ENCODE measurements at regions not wholly inside any gene's neighbourhood (a gene's known extent, or its start where the extent isn't known, plus 50 kb on each side); places are given as distances from the start of the nearest gene placed in this dataset.

DNA sequence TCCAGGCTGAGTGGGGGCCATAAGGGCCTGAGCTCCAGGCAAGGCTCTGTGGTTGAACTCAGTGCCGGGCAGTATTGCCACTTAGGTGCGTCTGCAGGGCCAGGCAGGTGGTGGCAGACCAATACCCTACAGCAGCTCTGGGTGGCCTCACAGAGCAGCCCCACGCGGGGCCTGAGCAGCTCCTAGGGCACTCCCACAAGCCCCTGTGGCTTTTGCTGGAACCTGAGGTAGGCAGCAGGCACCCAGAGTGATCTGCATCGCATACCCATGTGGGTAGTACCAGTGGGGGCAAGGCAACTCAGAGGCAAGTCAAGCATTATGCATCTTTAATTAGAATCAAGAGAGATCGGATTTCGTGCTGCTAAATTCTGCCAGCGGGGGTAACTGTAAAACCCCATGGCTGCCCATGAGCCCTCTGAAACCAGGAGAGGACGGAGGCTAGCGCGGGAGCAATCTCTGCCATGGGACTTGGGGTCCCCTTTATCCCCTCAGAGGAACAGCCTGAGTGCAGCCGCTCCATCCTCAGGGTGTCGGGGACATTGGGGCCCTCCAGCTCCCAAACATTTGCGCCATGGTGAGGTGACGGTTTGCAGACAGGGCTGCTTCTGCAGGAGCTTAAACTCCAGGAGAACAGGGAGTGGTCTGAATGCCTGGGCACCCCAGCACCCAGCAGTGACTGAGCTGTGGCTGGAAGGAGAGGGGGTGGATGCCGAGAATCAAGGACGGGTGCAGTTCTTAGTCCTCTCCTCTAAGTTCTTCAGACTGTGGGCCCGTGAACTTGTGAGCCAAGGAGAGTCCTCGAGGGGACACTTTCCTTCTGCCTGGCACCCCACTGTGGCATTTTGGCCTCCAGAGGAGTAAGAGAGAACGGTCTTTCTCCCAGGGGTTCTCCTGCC, 62.4 kb upstream of the PCSK6 start:
- DNase-seq, result no peak

GRCh38 chr15:101550124-101550523, 60.6 kb upstream of the PCSK6 start:
- DNase-seq, result no peak

DNA sequence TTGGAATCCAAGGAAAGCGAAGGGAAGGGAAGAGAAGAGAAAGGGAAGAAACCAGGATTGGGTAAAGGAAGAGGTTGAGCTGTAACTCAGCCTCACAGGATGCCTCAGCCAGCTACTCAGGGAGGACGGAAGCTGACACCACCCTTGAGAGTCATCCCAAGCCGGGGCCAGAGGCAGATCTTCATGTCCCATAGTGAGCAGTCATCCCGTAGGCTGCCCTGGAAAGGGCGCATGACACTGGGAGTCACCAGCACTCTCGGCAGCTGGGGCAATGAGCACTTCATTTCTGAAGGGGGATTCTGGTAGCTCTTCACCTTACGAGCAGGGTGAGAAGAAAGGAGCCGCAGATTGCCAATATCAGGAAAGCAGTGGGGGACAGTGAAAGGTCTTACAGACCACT, 60.1 kb upstream of the PCSK6 start:
- no peak for DNase-seq

DNA sequence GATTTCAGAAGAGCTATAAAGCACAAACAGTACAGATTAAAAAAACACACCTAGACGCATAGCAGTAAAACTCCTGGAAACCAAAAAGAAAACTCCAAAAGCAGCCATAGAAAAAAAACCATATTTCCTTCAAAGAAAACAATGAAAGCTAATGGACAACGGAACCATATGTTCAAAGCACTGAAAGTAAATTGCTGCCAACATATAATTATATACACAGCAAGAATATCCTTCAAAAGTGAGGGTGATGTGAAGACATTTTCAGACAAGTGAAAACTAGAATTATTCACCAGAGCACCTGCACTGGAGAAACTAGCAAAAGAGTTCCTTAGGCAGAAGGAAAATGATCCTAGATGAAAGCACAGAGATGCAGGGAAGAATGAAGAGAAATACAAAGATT, 58.2 kb upstream of the PCSK6 start:
- no peak for DNase-seq

DNA sequence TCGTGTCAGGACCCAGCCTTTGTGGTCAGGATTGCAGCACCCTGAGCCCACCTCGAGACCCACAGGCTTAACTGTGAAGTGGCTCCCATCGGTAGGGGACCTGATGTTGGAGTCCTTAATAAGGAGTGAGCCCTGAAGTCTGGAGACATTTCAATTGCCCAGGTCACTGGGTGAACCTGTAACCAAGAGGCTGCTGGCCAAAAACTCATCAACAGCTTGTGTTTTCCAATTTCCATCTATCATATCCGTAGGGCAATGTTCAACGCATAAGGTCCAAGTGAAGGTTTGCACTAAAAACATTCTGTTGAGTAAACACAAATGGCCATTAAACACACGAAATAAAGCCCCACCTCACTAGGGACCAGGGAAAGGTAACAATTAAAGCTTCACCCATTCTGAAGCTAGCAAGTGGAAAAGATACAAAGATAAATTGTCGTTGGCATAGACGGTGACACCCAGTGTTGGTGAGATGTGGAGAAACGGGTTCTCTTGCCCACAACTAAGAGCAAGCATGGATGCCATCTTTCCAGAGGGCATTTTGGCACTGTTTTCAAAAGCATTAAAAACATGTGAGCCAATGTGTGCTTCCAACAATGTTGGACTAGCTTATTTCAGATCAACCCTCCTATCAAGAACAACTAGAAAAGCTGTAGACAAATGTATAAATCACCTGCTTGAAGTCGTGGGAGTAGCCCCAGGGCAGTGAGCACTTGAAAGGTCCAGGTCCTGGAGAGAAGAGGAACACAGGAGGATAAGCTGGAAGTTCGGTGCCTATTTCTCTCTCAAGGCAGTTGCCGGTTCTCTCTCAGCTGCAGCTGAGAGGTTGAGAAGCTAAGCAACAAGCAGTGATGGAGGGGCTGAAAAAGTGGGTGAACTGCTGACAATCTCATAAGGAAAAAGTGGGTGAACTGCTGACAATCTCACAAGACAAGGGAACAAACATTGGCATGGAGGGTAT, 56.3 kb upstream of the PCSK6 start:
- no peak for DNase-seq

GRCh38 chr15:101544613-101544945, 55.1 kb upstream of the PCSK6 start:
- DNase-seq, result no peak

- DNase-seq, result no peak
Observed at GRCh38 chr15:101543926-101544612, 54.6 kb upstream of the PCSK6 start.

DNA sequence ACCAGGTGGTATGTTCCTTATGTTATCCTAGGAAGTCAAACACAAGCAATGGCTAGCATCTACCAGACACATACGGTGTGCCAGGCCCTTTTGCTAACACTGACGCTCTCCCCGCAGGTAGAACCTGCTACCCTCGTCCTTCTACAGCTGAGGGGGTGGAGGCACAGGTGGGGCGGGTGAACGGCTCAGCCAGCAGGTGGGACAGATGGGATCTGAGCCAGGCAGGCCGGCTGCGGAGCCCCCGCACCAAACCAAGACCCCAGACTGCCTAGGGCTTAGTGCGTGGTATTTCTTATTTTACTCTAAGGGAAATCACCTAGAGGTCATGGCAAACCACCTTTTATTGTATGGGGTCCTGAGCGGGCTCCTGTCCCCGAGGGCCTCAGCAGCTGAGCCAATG, 53.9 kb upstream of the PCSK6 start:
- no peak for DNase-seq

GRCh38 chr15:101543026-101543390, 53.5 kb upstream of the PCSK6 start:
- DNase-seq, result no peak

DNA sequence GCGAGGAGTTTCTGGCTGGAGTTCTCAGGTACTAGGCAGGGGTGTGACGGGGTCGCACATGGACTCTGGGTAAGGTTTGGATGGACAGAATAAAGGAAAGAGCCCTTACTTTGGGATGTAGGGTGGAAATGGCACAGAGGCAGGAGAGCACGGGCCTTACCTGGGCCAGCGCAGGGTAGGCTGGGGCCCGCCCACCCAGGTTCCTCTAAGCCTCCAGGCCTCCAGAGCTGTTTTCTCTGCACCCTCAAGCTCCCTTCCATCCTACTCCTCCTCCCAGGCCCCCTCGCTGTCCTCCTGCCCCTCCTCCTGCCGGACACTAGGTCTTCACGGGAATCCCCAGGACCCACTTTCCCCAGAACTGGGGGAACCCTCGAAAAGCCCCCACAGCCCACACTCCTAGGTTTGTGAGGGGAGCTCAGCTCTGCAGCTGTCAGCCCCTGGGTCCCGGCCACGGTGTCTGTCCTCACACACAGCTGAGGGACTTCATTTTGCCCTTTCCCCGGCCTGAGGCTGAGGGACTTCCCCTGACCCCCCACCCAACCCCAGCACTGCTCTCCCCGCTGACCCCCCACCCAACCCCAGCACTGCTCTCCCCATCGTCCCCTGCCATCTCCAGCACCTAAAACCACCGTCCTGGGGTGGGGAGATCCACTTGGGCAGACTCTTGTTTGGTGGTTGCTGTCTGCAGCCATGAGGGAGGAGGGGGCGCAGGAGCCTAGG, 53.0 kb upstream of the PCSK6 start:
- peak in 3 of 56 donors; percentile 15 to 31 (median 19) for DNase-seq

DNA sequence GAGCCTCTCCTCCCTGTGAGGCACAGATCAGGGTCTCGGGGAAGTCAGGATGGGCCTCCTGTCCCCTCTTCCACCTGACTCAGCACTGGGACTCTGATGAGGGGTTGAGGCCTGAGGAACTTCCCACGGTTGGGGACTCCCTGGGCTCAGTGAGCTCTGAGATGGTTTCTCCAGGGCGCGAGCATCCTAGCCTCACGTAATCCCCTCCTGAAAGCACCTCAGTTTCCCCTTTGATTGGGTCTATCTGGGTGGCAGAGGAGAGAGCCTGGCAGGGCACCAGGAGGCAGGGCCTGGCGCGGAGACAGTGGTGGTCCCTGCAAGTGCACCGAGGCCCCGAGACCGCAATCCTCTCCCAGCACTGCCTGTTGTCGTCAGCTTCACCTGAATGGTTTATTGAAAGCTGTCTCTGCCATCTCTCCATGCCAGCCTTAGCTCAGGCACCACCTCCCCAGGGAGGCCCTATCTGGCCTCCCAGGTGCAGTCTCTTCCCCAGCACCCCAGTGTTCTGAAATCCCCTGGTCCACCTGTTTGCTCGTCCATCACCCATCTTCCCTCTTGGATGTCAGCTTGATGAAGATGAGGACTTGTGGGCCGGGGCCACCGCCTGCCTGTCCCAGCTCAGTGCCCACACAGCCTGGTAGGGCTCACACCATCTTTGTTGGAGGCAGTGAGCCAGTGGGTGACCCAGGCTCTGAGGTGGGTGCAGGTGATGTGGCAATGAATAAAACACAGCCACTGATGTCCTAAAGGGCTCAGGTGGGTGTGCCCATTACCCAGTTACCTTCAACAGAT, 52.2 kb upstream of the PCSK6 start:
- no peak for DNase-seq

DNA sequence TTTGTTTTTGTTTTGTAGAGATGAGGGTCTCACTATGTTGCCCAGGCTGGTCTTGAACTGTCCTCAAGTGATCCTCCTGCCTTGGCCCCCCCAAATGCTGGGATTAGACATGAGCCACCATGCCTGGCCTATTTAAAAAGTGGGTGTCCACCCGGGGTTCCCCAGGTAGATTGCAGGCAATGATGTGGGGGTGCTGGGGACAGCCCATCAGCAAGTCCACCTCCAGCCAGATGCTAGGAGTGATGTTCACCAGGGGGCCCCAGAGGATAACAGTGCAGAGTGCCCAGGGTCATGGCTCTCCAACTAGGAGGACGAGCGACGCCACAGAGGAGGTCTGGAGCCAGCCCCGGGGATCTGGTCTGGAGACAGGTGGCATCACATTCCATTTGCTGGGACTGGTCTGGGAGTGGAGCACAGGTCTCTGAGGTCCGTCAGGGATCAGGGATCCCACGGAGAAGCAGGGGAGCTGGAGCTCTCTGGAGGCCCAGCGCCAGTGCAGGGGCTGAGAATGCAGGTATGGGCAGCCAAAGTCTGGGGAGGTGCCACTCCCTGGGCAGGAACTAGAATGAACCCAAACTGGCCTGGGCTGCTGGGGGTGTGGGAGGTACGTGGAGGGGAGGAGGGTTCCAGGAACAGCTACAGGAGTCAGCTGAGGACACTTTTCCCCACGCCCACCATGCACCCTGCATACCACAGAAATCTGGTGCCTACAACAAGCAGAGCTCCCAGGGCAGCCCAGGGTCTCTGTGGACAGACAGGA, 51.2 kb upstream of the PCSK6 start:
- DNase-seq, result no peak

DNA sequence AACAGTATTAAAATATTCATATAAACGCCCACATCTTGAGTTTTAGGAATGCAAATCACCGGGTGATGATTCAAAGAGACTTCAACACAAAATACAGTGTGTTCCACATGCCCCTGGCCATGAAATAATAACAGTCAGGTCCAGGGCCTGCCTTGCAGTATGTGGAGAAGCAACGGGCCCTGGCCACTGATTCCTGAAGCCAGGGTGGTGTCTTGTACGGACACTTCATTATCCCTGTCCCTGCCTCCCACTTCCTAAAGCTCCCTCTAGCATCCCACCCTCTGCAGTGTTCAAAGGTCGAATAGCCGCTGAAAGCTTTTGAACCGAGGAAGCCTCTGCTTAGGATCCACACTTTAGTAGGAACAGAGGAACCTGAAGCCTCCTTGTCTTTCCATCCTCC, 50.4 kb upstream of the PCSK6 start:
- no peak for DNase-seq

GRCh38 chr15:101539492-101539891, 50.0 kb upstream of the PCSK6 start:
- no peak for DNase-seq

Measured in nucleus accumbens (tissue), 56 donors.